ENCODE measurements at regions not wholly inside any gene's neighbourhood (a gene's known extent, or its start where the extent isn't known, plus 50 kb on each side); places are given as distances from the start of the nearest gene placed in this dataset.

- no peaks in the 10 kb centered on the region for H3K9me3 ChIP-seq (ENCODE audit: low read length)
- H2AFZ ChIP-seq (ENCODE audit: low read depth, low read length): no peak overlapping the region
- no peaks in the 10 kb centered on the region for H3K27me3 ChIP-seq (ENCODE audit: insufficient read depth, low read length)
- H3K4me1 ChIP-seq (ENCODE audit: insufficient read depth, low read length): peaks cover 6% of the 10 kb centered on the region
- no peaks in the 10 kb centered on the region for H3K36me3 ChIP-seq (ENCODE audit: insufficient read depth, low read length)
- H3K4me3 ChIP-seq (ENCODE audit: low read length): no peak overlapping the region
These were observed 310.1 kb downstream of the ETNK1 start for GRCh38 chr12:22935090-22935489.

GRCh38 chr12:22935501-22935900 is 310.5 kb downstream of the ETNK1 start:
- no peaks in the 10 kb centered on the region for H3K9me3 ChIP-seq (ENCODE audit: low read length)
- peaks cover 6% of the 10 kb centered on the region for H3K4me1 ChIP-seq (ENCODE audit: insufficient read depth, low read length)
- H3K27me3 ChIP-seq (ENCODE audit: insufficient read depth, low read length): no peaks in the 10 kb centered on the region
- no peak overlapping the region for H3K4me3 ChIP-seq (ENCODE audit: low read length)
- no peak overlapping the region for H2AFZ ChIP-seq (ENCODE audit: low read depth, low read length)
- no peaks in the 10 kb centered on the region for H3K36me3 ChIP-seq (ENCODE audit: insufficient read depth, low read length)

- H3K9me3 ChIP-seq (ENCODE audit: low read length): peaks cover 3% of the 10 kb centered on the region
- no peak overlapping the region for H2AFZ ChIP-seq (ENCODE audit: low read depth, low read length)
- H3K4me3 ChIP-seq (ENCODE audit: low read length): no peak overlapping the region
- no peaks in the 10 kb centered on the region for H3K27me3 ChIP-seq (ENCODE audit: insufficient read depth, low read length)
- H3K4me1 ChIP-seq (ENCODE audit: insufficient read depth, low read length): peaks cover 6% of the 10 kb centered on the region
- no peaks in the 10 kb centered on the region for H3K36me3 ChIP-seq (ENCODE audit: insufficient read depth, low read length)
These were observed 313.4 kb downstream of the ETNK1 start for GRCh38 chr12:22938323-22938722.

- no peaks in the 10 kb centered on the region for H3K36me3 ChIP-seq (ENCODE audit: insufficient read depth, low read length)
- no peaks in the 10 kb centered on the region for H3K4me1 ChIP-seq (ENCODE audit: insufficient read depth, low read length)
- H3K9me3 ChIP-seq (ENCODE audit: low read length): no peaks in the 10 kb centered on the region
- no peaks in the 10 kb centered on the region for H3K27me3 ChIP-seq (ENCODE audit: insufficient read depth, low read length)
- no peak overlapping the region for H3K4me3 ChIP-seq (ENCODE audit: low read length)
- no peak overlapping the region for H2AFZ ChIP-seq (ENCODE audit: low read depth, low read length)
These were observed 326.2 kb downstream of the ETNK1 start for GRCh38 chr12:22951206-22951605.

GRCh38 chr12:22956690-22957089 is 331.7 kb downstream of the ETNK1 start:
- H3K4me1 ChIP-seq (ENCODE audit: insufficient read depth, low read length): no peaks in the 10 kb centered on the region
- no peaks in the 10 kb centered on the region for H3K27me3 ChIP-seq (ENCODE audit: insufficient read depth, low read length)
- no peaks in the 10 kb centered on the region for H3K9me3 ChIP-seq (ENCODE audit: low read length)
- H3K4me3 ChIP-seq (ENCODE audit: low read length): no peak overlapping the region
- H2AFZ ChIP-seq (ENCODE audit: low read depth, low read length): no peak overlapping the region
- no peaks in the 10 kb centered on the region for H3K36me3 ChIP-seq (ENCODE audit: insufficient read depth, low read length)

GRCh38 chr12:22967171-22967570 is 342.2 kb downstream of the ETNK1 start:
- Histone ChIP-seq H3K4me3 (ENCODE audit: low read length) (no peak overlapping the region), H2AFZ (ENCODE audit: low read depth, low read length) (no peak overlapping the region), H3K36me3 (ENCODE audit: insufficient read depth, low read length) (no peaks in the 10 kb centered on the region)

GRCh38 chr12:22969521-22969920 is 344.6 kb downstream of the ETNK1 start:
- Histone ChIP-seq H2AFZ (ENCODE audit: low read depth, low read length) (no peak overlapping the region), H3K9me3 (ENCODE audit: low read length) (peaks cover 3% of the 10 kb centered on the region), H3K27me3 (ENCODE audit: insufficient read depth, low read length) (no peaks in the 10 kb centered on the region), H3K36me3 (ENCODE audit: insufficient read depth, low read length) (no peaks in the 10 kb centered on the region), H3K4me3 (ENCODE audit: low read length) (no peak overlapping the region), H3K4me1 (ENCODE audit: insufficient read depth, low read length) (no peaks in the 10 kb centered on the region)

More at GRCh38 chr12:22967171-22967570, 342.2 kb downstream of the ETNK1 start:
- Histone ChIP-seq H3K9me3 (ENCODE audit: low read length) (peaks cover 3% of the 10 kb centered on the region), H3K27me3 (ENCODE audit: insufficient read depth, low read length) (no peaks in the 10 kb centered on the region), H3K4me1 (ENCODE audit: insufficient read depth, low read length) (peaks cover 8% of the 10 kb centered on the region)

- Histone ChIP-seq H3K4me1 (ENCODE audit: insufficient read depth, low read length) (no peaks in the 10 kb centered on the region), H2AFZ (ENCODE audit: low read depth, low read length) (no peak overlapping the region), H3K36me3 (ENCODE audit: insufficient read depth, low read length) (no peaks in the 10 kb centered on the region), H3K4me3 (ENCODE audit: low read length) (no peak overlapping the region), H3K27me3 (ENCODE audit: insufficient read depth, low read length) (no peaks in the 10 kb centered on the region), H3K9me3 (ENCODE audit: low read length) (no peaks in the 10 kb centered on the region)
These were observed 346.3 kb downstream of the ETNK1 start for GRCh38 chr12:22971247-22971646.

GRCh38 chr12:22971701-22972191 is 346.8 kb downstream of the ETNK1 start:
- Histone ChIP-seq H3K4me3 (ENCODE audit: low read length) (no peak overlapping the region), H3K36me3 (ENCODE audit: insufficient read depth, low read length) (no peaks in the 10 kb centered on the region), H3K27me3 (ENCODE audit: insufficient read depth, low read length) (no peaks in the 10 kb centered on the region), H3K9me3 (ENCODE audit: low read length) (no peaks in the 10 kb centered on the region), H3K4me1 (ENCODE audit: insufficient read depth, low read length) (no peaks in the 10 kb centered on the region), H2AFZ (ENCODE audit: low read depth, low read length) (no peak overlapping the region)

GRCh38 chr12:22974865-22975264 is 349.9 kb downstream of the ETNK1 start:
- Histone ChIP-seq H2AFZ (ENCODE audit: low read depth, low read length) (no peak overlapping the region), H3K9me3 (ENCODE audit: low read length) (no peaks in the 10 kb centered on the region), H3K27me3 (ENCODE audit: insufficient read depth, low read length) (no peaks in the 10 kb centered on the region), H3K36me3 (ENCODE audit: insufficient read depth, low read length) (no peaks in the 10 kb centered on the region), H3K4me1 (ENCODE audit: insufficient read depth, low read length) (peaks cover 3% of the 10 kb centered on the region), H3K4me3 (ENCODE audit: low read length) (no peak overlapping the region)

GRCh38 chr12:22978962-22979361 is 354.0 kb downstream of the ETNK1 start:
- Histone ChIP-seq H3K36me3 (ENCODE audit: insufficient read depth, low read length) (no peaks in the 10 kb centered on the region), H3K4me3 (ENCODE audit: low read length) (no peak overlapping the region), H2AFZ (ENCODE audit: low read depth, low read length) (no peak overlapping the region), H3K27me3 (ENCODE audit: insufficient read depth, low read length) (no peaks in the 10 kb centered on the region), H3K9me3 (ENCODE audit: low read length) (no peaks in the 10 kb centered on the region), H3K4me1 (ENCODE audit: insufficient read depth, low read length) (peaks cover 20% of the 10 kb centered on the region)

GRCh38 chr12:22979854-22980469 is 355.0 kb downstream of the ETNK1 start:
- H3K4me3 ChIP-seq (ENCODE audit: low read length): no peak overlapping the region
- no peak overlapping the region for H2AFZ ChIP-seq (ENCODE audit: low read depth, low read length)
- peaks cover 20% of the 10 kb centered on the region for H3K4me1 ChIP-seq (ENCODE audit: insufficient read depth, low read length)
- no peaks in the 10 kb centered on the region for H3K9me3 ChIP-seq (ENCODE audit: low read length)
- H3K27me3 ChIP-seq (ENCODE audit: insufficient read depth, low read length): no peaks in the 10 kb centered on the region
- H3K36me3 ChIP-seq (ENCODE audit: insufficient read depth, low read length): no peaks in the 10 kb centered on the region

- Histone ChIP-seq H3K9me3 (ENCODE audit: low read length) (no peaks in the 10 kb centered on the region), H3K4me1 (ENCODE audit: insufficient read depth, low read length) (peaks cover 25% of the 10 kb centered on the region), H3K36me3 (ENCODE audit: insufficient read depth, low read length) (no peaks in the 10 kb centered on the region), H3K4me3 (ENCODE audit: low read length) (no peak overlapping the region), H3K27me3 (ENCODE audit: insufficient read depth, low read length) (no peaks in the 10 kb centered on the region), H2AFZ (ENCODE audit: low read depth, low read length) (no peak overlapping the region)
These were observed 356.7 kb downstream of the ETNK1 start for GRCh38 chr12:22981711-22982110.

- Histone ChIP-seq H3K36me3 (ENCODE audit: insufficient read depth, low read length) (no peaks in the 10 kb centered on the region), H3K4me1 (ENCODE audit: insufficient read depth, low read length) (peaks cover 34% of the 10 kb centered on the region)
These were observed 357.7 kb downstream of the ETNK1 start for GRCh38 chr12:22982635-22983034.

More at GRCh38 chr12:22982635-22983034, 357.7 kb downstream of the ETNK1 start:
- Histone ChIP-seq H3K9me3 (ENCODE audit: low read length) (no peaks in the 10 kb centered on the region), H2AFZ (ENCODE audit: low read depth, low read length) (no peak overlapping the region), H3K4me3 (ENCODE audit: low read length) (no peak overlapping the region), H3K27me3 (ENCODE audit: insufficient read depth, low read length) (no peaks in the 10 kb centered on the region)
